ENCODE measurements at regions not wholly inside any gene's neighbourhood (a gene's known extent, or its start where the extent isn't known, plus 50 kb on each side); places are given as distances from the start of the nearest gene placed in this dataset.

GRCh38 chr14:30381861-30382480 is 177.0 kb upstream of the G2E3 start:
- no peak overlapping the region for H3K4me3 Mint-ChIP-seq (ENCODE audit: unreplicated experiment)
- no peak overlapping the region for H3K27ac Mint-ChIP-seq (ENCODE audit: unreplicated experiment)
- H3K27ac ChIP-seq (ENCODE audit: low read depth, low read length) = no peak overlapping the region
- TF ChIP-seq EZH2 (IDR thresholded peaks at IDR 0.05; ENCODE audit: insufficient read depth, low read length) (no peak), CTCF (IDR thresholded peaks at IDR 0.05; ENCODE audit: insufficient read depth, low read depth, low read length) (no peak)
- no peaks in the 10 kb centered on the region for H3K4me1 ChIP-seq (ENCODE audit: insufficient read depth, low read length)
- H4K20me1 ChIP-seq (ENCODE audit: insufficient read depth, low read length) = no peaks in the 10 kb centered on the region
- no peak overlapping the region for H3K4me3 ChIP-seq (ENCODE audit: insufficient read depth, low read depth, low read length)
- H3K4me2 ChIP-seq (ENCODE audit: low read length) = no peak overlapping the region
- H3K27me3 Mint-ChIP-seq (ENCODE audit: low read depth, unreplicated experiment) = peaks cover 23% of the 10 kb centered on the region
- no peaks in the 10 kb centered on the region for H3K4me1 Mint-ChIP-seq (ENCODE audit: low read depth, unreplicated experiment)
- H3K9me3 Mint-ChIP-seq (ENCODE audit: unreplicated experiment) = no peaks in the 10 kb centered on the region
- FAIRE-seq = no peak
- no peak overlapping the region for H2AFZ ChIP-seq (ENCODE audit: low read depth, low read length)
- no peak for DNase-seq (ENCODE audit: low read depth)
- no peak overlapping the region for H3K9ac ChIP-seq (ENCODE audit: low read length)
- H3K9me3 ChIP-seq (ENCODE audit: insufficient read depth, low read depth, low read length) = no peaks in the 10 kb centered on the region
- no peaks in the 10 kb centered on the region for H3K36me3 Mint-ChIP-seq (ENCODE audit: low read depth, unreplicated experiment)
- no peaks in the 10 kb centered on the region for H3K79me2 ChIP-seq (ENCODE audit: insufficient read depth, low read length)
- H3K36me3 ChIP-seq (ENCODE audit: insufficient read depth, low read length) = no peaks in the 10 kb centered on the region
- H3K27me3 ChIP-seq (ENCODE audit: insufficient read depth, low read length) = no peaks in the 10 kb centered on the region

GRCh38 chr14:30385925-30386324 is 173.0 kb upstream of the G2E3 start:
- Mint-ChIP-seq H3K27ac (ENCODE audit: unreplicated experiment) (no peak overlapping the region), H3K9me3 (ENCODE audit: unreplicated experiment) (no peaks in the 10 kb centered on the region), H3K27me3 (ENCODE audit: low read depth, unreplicated experiment) (peaks cover 38% of the 10 kb centered on the region), H3K4me1 (ENCODE audit: low read depth, unreplicated experiment) (no peaks in the 10 kb centered on the region), H3K36me3 (ENCODE audit: low read depth, unreplicated experiment) (no peaks in the 10 kb centered on the region), H3K4me3 (ENCODE audit: unreplicated experiment) (no peak overlapping the region)
- DNase-seq (ENCODE audit: low read depth) (no peak), FAIRE-seq (no peak)
- no peak overlapping the region for H2AFZ ChIP-seq (ENCODE audit: low read depth, low read length)
- H3K79me2 ChIP-seq (ENCODE audit: insufficient read depth, low read length) = no peaks in the 10 kb centered on the region
- no peak overlapping the region for H3K9ac ChIP-seq (ENCODE audit: low read length)
- no peaks in the 10 kb centered on the region for H4K20me1 ChIP-seq (ENCODE audit: insufficient read depth, low read length)
- no peak overlapping the region for H3K4me3 ChIP-seq (ENCODE audit: insufficient read depth, low read depth, low read length)
- no peaks in the 10 kb centered on the region for H3K27me3 ChIP-seq (ENCODE audit: insufficient read depth, low read length)
- H3K27ac ChIP-seq (ENCODE audit: low read depth, low read length) = no peak overlapping the region
- no peaks in the 10 kb centered on the region for H3K36me3 ChIP-seq (ENCODE audit: insufficient read depth, low read length)
- TF ChIP-seq EZH2 (IDR thresholded peaks at IDR 0.05; ENCODE audit: insufficient read depth, low read length) = no peak
- no peak for TF ChIP-seq CTCF (IDR thresholded peaks at IDR 0.05; ENCODE audit: insufficient read depth, low read depth, low read length)
- H3K9me3 ChIP-seq (ENCODE audit: insufficient read depth, low read depth, low read length) = no peaks in the 10 kb centered on the region
- H3K4me1 ChIP-seq (ENCODE audit: insufficient read depth, low read length) = no peaks in the 10 kb centered on the region
- no peak overlapping the region for H3K4me2 ChIP-seq (ENCODE audit: low read length)

GRCh38 chr14:30387871-30388270 is 171.1 kb upstream of the G2E3 start:
- DNase-seq (ENCODE audit: low read depth) (no peak), FAIRE-seq (no peak)
- H3K9me3 ChIP-seq (ENCODE audit: insufficient read depth, low read depth, low read length) = no peaks in the 10 kb centered on the region
- H3K4me3 ChIP-seq (ENCODE audit: insufficient read depth, low read depth, low read length) = no peak overlapping the region
- no peaks in the 10 kb centered on the region for H3K79me2 ChIP-seq (ENCODE audit: insufficient read depth, low read length)
- H3K36me3 ChIP-seq (ENCODE audit: insufficient read depth, low read length) = no peaks in the 10 kb centered on the region
- H3K27ac ChIP-seq (ENCODE audit: low read depth, low read length) = no peak overlapping the region
- no peak overlapping the region for H3K4me3 Mint-ChIP-seq (ENCODE audit: unreplicated experiment)
- H3K27me3 ChIP-seq (ENCODE audit: insufficient read depth, low read length) = no peaks in the 10 kb centered on the region
- no peak overlapping the region for H2AFZ ChIP-seq (ENCODE audit: low read depth, low read length)
- no peak overlapping the region for H3K9ac ChIP-seq (ENCODE audit: low read length)
- H3K4me1 ChIP-seq (ENCODE audit: insufficient read depth, low read length) = no peaks in the 10 kb centered on the region
- H3K36me3 Mint-ChIP-seq (ENCODE audit: low read depth, unreplicated experiment) = no peaks in the 10 kb centered on the region
- TF ChIP-seq EZH2 (IDR thresholded peaks at IDR 0.05; ENCODE audit: insufficient read depth, low read length) (no peak), CTCF (IDR thresholded peaks at IDR 0.05; ENCODE audit: insufficient read depth, low read depth, low read length) (no peak)
- no peaks in the 10 kb centered on the region for H3K4me1 Mint-ChIP-seq (ENCODE audit: low read depth, unreplicated experiment)
- peaks cover 2% of the 10 kb centered on the region for H3K9me3 Mint-ChIP-seq (ENCODE audit: unreplicated experiment)
- H3K27me3 Mint-ChIP-seq (ENCODE audit: low read depth, unreplicated experiment) = peaks cover 41% of the 10 kb centered on the region
- H3K27ac Mint-ChIP-seq (ENCODE audit: unreplicated experiment) = no peak overlapping the region
- no peak overlapping the region for H3K4me2 ChIP-seq (ENCODE audit: low read length)
- H4K20me1 ChIP-seq (ENCODE audit: insufficient read depth, low read length) = no peaks in the 10 kb centered on the region

All from astrocyte (in vitro differentiated cells and primary cell).